ENCODE measurements at regions not wholly inside any gene's neighbourhood (a gene's known extent, or its start where the extent isn't known, plus 50 kb on each side); places are given as distances from the start of the nearest gene placed in this dataset.
A peak's percentile ranks its signal among the peaks of the same experiment; 100 is the strongest.

DNA sequence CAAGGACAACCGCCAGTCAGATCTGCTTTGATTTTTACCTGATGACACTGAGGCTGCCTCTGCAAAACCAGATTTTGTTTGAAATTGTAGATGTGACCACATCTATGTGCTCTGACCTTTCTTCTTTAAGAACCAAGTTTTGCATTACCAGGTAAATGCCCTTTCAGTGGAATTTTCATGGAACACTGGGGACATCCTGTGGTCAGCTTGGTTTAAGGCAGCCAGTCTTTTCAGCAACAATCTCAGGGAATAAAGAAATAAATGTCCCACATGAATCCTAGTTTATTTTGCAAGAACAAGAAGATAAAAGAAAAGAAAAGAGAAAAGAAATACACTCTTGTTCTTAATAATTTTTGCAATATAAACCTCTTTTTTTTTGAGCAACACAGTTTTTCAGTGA, 90.6 kb downstream of the POU3F3 start:
- TF ChIP-seq, protein P1, sequence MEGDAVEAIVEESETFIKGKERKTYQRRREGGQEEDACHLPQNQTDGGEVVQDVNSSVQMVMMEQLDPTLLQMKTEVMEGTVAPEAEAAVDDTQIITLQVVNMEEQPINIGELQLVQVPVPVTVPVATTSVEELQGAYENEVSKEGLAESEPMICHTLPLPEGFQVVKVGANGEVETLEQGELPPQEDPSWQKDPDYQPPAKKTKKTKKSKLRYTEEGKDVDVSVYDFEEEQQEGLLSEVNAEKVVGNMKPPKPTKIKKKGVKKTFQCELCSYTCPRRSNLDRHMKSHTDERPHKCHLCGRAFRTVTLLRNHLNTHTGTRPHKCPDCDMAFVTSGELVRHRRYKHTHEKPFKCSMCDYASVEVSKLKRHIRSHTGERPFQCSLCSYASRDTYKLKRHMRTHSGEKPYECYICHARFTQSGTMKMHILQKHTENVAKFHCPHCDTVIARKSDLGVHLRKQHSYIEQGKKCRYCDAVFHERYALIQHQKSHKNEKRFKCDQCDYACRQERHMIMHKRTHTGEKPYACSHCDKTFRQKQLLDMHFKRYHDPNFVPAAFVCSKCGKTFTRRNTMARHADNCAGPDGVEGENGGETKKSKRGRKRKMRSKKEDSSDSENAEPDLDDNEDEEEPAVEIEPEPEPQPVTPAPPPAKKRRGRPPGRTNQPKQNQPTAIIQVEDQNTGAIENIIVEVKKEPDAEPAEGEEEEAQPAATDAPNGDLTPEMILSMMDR (IDR thresholded peaks at IDR 0.05): peak; percentile 87
- TF ChIP-seq EZH2 (IDR thresholded peaks at IDR 0.05) (no peak), EZH2phosphoT487 (IDR thresholded peaks at IDR 0.05) (no peak)
